PC-9 (cell line): ENCODE measurements at regions not wholly inside any gene's neighbourhood (a gene's known extent, or its start where the extent isn't known, plus 50 kb on each side); places are given as distances from the start of the nearest gene placed in this dataset.
A peak's percentile ranks its signal among the peaks of the same experiment; 100 is the strongest.

Experiments
- BruUV-seq: library from RNA; stranded (reverse); fragments of 400-500 nt; replicated peaks from 2 replicates; lab custom pipeline; 2021; lab: Mats Ljungman, UMichigan
- CTCF ChIA-PET: fragments of 300-600 bp; sonication (Branson Sonifier 250); formaldehyde crosslinking; loops from one replicate; lab custom pipeline; 2022; ENCODE audit warnings: antibody characterized with exemption; lab: Charles Lee
- POLR2A ChIA-PET: fragments of 300-600 bp; sonication (Branson Sonifier 250); formaldehyde crosslinking; loops from one replicate; lab custom pipeline; 2022; ENCODE audit warnings: antibody characterized with exemption; ENCODE audit not compliant: unreplicated experiment; lab: Charles Lee
- DNase-seq, 2 experiments: peaks; one replicate each; pipeline versions ENCODE4 v3.0.0 to v3.0.0-alpha.2; 2015 to 2022; ENCODE audit warnings: mixed read lengths in 1 of 2
- H2AFZ ChIP-seq: fragments of 200-600 bp; sonication (generic); 2 replicates; pipeline ENCODE4 v1.8.1; 2017; ENCODE audit warnings: antibody characterized with exemption
- H3F3A ChIP-seq: fragments of 200-600 bp; sonication (generic); 2 replicates; pipeline ENCODE4 v1.8.1; 2017; ENCODE audit warnings: antibody characterized with exemption, mild to moderate bottlenecking, low read depth; ENCODE audit not compliant: insufficient read depth
- H3K27ac ChIP-seq: fragments of 200-600 bp; sonication (generic); 2 replicates; pipeline ENCODE4 v1.6.1; 2016; ENCODE audit warnings: mixed run types
- H3K27me3 ChIP-seq: fragments of 200-600 bp; sonication (generic); 2 replicates; pipeline ENCODE4 v1.6.1; 2016; ENCODE audit warnings: low read depth, mixed run types; ENCODE audit not compliant: insufficient read depth
- H3K36me3 ChIP-seq: fragments of 200-600 bp; sonication (generic); 2 replicates; pipeline ENCODE4 v1.6.1; 2016; ENCODE audit warnings: low read depth, mixed run types
- H3K4me1 ChIP-seq: fragments of 200-600 bp; sonication (generic); replicated peaks from 2 replicates; pipeline ENCODE4 v1.6.1; 2016; ENCODE audit warnings: mixed run types; ENCODE audit not compliant: insufficient read depth
- H3K4me2 ChIP-seq: fragments of 200-600 bp; sonication (generic); 2 replicates; pipeline ENCODE4 v1.6.1; 2017; ENCODE audit warnings: mixed run types
- H3K4me3 ChIP-seq: fragments of 200-600 bp; sonication (generic); 2 replicates; pipeline ENCODE4 v1.6.1; 2016; ENCODE audit warnings: mixed run types
- H3K79me2 ChIP-seq: fragments of 200-600 bp; sonication (generic); 2 replicates; pipeline ENCODE4 v1.6.1; 2017; ENCODE audit warnings: low read depth, mixed run types
- H3K9me2 ChIP-seq: fragments of 200-600 bp; sonication (generic); 2 replicates; pipeline ENCODE4 v1.8.1; 2017; ENCODE audit warnings: mild to moderate bottlenecking; ENCODE audit not compliant: insufficient read depth
- H3K9me3 ChIP-seq: fragments of 200-600 bp; sonication (generic); 2 replicates; pipeline ENCODE4 v1.8.1; 2016; ENCODE audit warnings: low read depth; ENCODE audit not compliant: insufficient read depth
- H4K20me1 ChIP-seq: fragments of 200-600 bp; sonication (generic); 2 replicates; pipeline ENCODE4 v1.8.1; 2017; ENCODE audit not compliant: insufficient read depth
- EZH2 ChIP-seq: fragments of 200-600 bp; sonication (generic); IDR thresholded peaks from 2 replicates; pipeline ENCODE4 v1.8.0; 2017; ENCODE audit warnings: antibody characterized with exemption, low read depth
- intact Hi-C: fragments of 100-400 bp; cut with micrococcal nuclease; formaldehyde crosslinking; loops from one replicate; pipeline ENCODE4 v1.10.0; 2022; ENCODE audit not compliant: unreplicated experiment
- TF ChIP-seq, protein P1 (sequence below): fragments of 200-600 bp; sonication (generic); conservative IDR thresholded peaks from 2 replicates; pipeline ENCODE4 v1.6.1; 2017; ENCODE audit warnings: mixed run types, antibody characterized with exemption, mild to moderate bottlenecking, moderate library complexity

DNA sequence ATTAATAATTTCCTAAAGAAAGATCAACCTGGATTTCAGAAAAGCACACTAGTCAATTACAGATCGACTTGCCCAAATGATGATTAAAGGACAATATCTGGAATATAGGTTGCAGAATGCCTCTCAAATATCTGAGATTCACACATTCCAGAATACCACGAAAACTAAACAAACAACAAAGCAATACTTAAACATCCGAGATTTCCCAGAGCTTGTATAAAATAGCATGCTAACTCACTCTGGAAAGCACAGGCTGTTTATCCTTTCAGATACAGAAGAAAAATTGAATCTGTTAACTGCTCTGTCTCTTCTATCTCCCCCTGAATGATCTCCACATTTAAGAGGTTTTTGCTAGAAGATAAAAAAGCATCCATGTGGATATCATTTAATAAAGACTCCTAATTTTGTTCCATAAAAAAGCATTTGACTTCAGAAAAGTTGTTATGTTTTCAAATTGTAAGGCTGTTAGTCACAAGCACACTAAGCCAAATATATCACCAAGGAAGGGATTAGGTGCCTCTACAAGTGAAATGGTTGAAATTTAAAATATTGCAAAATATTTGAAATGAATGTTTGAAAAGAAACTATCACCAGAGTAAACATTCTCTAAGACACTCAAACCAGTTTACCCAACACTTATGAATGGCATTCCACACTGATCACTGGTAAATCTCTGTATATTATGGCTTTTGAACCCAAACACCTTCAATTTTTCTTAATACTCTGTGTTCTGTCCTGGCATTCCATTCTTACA lies 865.1 kb upstream of the ADAMTS5 start:
- POLR2A ChIA-PET, result no interaction called here

DNA sequence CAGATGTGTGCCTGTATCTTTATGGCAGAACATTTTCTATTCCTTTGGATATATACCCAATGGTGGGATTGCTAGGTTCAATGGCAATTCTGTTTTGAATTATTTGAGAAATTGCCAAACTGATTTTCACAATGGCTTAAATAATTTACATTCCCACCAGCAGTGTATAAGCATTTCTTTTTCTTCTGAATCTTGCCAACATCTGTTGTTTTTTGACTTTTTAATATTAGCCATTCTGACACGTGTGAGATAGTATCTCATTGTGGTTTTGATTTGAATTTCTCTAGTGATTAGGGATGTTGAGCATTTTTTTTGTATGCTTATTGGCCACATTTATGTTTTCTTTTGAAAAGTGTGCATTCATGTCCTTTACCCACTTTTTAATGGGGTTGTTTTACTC lies 864.3 kb upstream of the ADAMTS5 start:
- Histone ChIP-seq H2AFZ (no peak overlapping the region), H4K20me1 (no peaks in the 10 kb centered on the region), H3K36me3 (no peaks in the 10 kb centered on the region), H3K4me2 (no peak overlapping the region), H3K4me3 (no peak overlapping the region), H3K27ac (no peak overlapping the region), H3K79me2 (no peaks in the 10 kb centered on the region), H3F3A (no peaks in the 10 kb centered on the region), H3K9me3 (no peaks in the 10 kb centered on the region), H3K9me2 (no peaks in the 10 kb centered on the region), H3K27me3 (no peaks in the 10 kb centered on the region), H3K4me1 (no peaks in the 10 kb centered on the region)
- CTCF ChIA-PET, result no interaction called here
- TF ChIP-seq, protein P1, sequence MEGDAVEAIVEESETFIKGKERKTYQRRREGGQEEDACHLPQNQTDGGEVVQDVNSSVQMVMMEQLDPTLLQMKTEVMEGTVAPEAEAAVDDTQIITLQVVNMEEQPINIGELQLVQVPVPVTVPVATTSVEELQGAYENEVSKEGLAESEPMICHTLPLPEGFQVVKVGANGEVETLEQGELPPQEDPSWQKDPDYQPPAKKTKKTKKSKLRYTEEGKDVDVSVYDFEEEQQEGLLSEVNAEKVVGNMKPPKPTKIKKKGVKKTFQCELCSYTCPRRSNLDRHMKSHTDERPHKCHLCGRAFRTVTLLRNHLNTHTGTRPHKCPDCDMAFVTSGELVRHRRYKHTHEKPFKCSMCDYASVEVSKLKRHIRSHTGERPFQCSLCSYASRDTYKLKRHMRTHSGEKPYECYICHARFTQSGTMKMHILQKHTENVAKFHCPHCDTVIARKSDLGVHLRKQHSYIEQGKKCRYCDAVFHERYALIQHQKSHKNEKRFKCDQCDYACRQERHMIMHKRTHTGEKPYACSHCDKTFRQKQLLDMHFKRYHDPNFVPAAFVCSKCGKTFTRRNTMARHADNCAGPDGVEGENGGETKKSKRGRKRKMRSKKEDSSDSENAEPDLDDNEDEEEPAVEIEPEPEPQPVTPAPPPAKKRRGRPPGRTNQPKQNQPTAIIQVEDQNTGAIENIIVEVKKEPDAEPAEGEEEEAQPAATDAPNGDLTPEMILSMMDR, result no peak
- TF ChIP-seq EZH2, result no peak
- BruUV-seq, result no TSS peak
- no peak for DNase-seq
- POLR2A ChIA-PET, result no interaction called here
- intact Hi-C loops, result no loop called here

More for the DNA sequence above, 865.1 kb upstream of the ADAMTS5 start:
- Histone ChIP-seq H3K27me3 (no peaks in the 10 kb centered on the region), H3K36me3 (no peaks in the 10 kb centered on the region), H4K20me1 (no peaks in the 10 kb centered on the region), H3F3A (no peaks in the 10 kb centered on the region), H3K27ac (no peak overlapping the region), H3K9me2 (no peaks in the 10 kb centered on the region), H3K4me3 (no peak overlapping the region), H2AFZ (no peak overlapping the region), H3K79me2 (no peaks in the 10 kb centered on the region), H3K4me1 (no peaks in the 10 kb centered on the region), H3K4me2 (no peak overlapping the region), H3K9me3 (no peaks in the 10 kb centered on the region)
- no TSS peak for BruUV-seq
- intact Hi-C loops, result no loop called here
- DNase-seq, result peak in 1 of 2 experiments; percentile 44
- TF ChIP-seq, protein P1, result no peak
- TF ChIP-seq EZH2, result no peak
- CTCF ChIA-PET, result no interaction called here

DNA sequence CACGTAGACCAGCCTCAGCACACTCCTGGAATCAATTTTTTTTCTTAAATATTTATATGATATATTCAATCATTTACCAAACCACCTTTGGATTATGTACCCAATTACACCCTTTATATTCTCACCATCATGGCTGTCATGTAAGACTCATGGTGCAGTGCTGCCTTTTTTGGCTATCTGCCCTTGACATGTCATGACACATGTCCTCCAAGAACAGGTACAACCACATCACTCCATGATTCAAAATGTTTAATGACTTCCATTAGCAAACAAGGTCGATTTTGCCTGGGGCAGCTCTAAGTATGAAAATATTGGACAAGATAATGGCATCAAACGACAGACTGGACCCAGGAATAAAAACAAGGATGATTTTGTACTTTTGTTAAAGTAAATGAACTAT lies 861.1 kb upstream of the ADAMTS5 start:
- no peak overlapping the region for H3K4me2 ChIP-seq
- no peak for DNase-seq
- intact Hi-C loops, result no loop called here
- H3K36me3 ChIP-seq, result no peaks in the 10 kb centered on the region
- no peaks in the 10 kb centered on the region for H3K9me2 ChIP-seq
- no peaks in the 10 kb centered on the region for H4K20me1 ChIP-seq
- H3K79me2 ChIP-seq, result no peaks in the 10 kb centered on the region
- H2AFZ ChIP-seq, result no peak overlapping the region
- ChIA-PET CTCF (no interaction called here), POLR2A (no interaction called here)
- no peaks in the 10 kb centered on the region for H3F3A ChIP-seq
- no peaks in the 10 kb centered on the region for H3K9me3 ChIP-seq
- no peaks in the 10 kb centered on the region for H3K27me3 ChIP-seq
- TF ChIP-seq, protein P1, result no peak
- TF ChIP-seq EZH2, result no peak
- H3K4me3 ChIP-seq, result no peak overlapping the region
- BruUV-seq, result no TSS peak
- no peak overlapping the region for H3K27ac ChIP-seq
- no peaks in the 10 kb centered on the region for H3K4me1 ChIP-seq
